Astrocyte (in vitro differentiated cells and primary cell): ENCODE measurements at regions not wholly inside any gene's neighbourhood (a gene's known extent, or its start where the extent isn't known, plus 50 kb on each side); places are given as distances from the start of the nearest gene placed in this dataset.

Experiments
- EZH2 ChIP-seq: IDR thresholded peaks from 2 replicates; pipeline ENCODE4 v1.6.1; 2012; ENCODE audit warnings: mild to moderate bottlenecking, low read length, inconsistent platforms; ENCODE audit not compliant: insufficient read depth
- TF ChIP-seq, protein P1 (sequence below): IDR thresholded peaks from 2 replicates; pipeline ENCODE4 v1.5.1; 2011; ENCODE audit warnings: low read depth, mild to moderate bottlenecking, inconsistent platforms, low read length, moderate library complexity; ENCODE audit not compliant: insufficient read depth

DNA sequence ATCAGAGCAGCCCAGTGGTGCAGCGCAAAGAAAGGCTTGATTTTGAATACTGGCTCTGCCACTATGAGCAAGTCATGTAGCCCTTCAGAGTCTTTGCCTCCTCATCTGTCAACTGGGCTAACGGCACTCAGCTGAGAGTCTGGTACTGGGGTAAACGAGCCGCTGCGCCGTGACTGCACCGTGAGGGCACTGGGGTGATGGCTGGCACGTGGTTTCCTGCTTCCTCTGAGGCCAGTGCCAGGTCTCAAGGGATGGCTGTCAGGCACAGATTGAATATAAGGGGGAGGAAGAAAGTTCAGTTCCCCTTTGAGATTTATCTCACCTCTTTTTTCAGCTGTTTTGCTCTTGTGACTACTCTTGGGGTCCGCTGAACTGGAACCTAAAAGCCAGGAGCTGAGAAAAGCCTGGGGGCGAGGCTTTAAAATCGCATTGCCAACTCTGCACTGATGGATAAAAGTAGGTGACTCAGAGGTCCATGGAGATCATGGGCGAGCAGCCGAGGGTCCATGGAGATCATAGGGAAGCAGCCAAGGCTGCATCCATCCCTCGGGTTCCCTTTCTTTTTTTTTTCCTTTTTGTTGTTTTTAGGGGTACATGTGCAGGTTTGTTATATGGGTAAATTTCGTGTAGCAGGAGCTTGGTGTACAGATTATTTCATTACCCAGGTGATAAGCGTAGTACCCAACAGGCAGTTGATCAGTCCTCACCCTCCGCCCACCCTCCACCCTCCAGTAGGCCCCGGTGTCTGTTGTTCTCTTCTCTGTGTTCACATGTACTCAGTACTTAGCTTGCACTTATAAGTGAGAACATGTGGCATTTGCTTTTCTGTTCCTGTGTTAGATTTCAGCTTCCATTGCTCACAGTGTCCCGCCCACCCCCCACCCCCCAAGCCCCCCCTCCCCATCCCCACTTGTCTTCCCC lies 114.3 kb downstream of the SPP2 start:
- TF ChIP-seq, protein P1, sequence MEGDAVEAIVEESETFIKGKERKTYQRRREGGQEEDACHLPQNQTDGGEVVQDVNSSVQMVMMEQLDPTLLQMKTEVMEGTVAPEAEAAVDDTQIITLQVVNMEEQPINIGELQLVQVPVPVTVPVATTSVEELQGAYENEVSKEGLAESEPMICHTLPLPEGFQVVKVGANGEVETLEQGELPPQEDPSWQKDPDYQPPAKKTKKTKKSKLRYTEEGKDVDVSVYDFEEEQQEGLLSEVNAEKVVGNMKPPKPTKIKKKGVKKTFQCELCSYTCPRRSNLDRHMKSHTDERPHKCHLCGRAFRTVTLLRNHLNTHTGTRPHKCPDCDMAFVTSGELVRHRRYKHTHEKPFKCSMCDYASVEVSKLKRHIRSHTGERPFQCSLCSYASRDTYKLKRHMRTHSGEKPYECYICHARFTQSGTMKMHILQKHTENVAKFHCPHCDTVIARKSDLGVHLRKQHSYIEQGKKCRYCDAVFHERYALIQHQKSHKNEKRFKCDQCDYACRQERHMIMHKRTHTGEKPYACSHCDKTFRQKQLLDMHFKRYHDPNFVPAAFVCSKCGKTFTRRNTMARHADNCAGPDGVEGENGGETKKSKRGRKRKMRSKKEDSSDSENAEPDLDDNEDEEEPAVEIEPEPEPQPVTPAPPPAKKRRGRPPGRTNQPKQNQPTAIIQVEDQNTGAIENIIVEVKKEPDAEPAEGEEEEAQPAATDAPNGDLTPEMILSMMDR = no peak
- TF ChIP-seq EZH2 = no peak
